Endodermal cell (in vitro differentiated cells): ENCODE measurements at regions not wholly inside any gene's neighbourhood (a gene's known extent, or its start where the extent isn't known, plus 50 kb on each side); places are given as distances from the start of the nearest gene placed in this dataset.

Source experiments
- DNase-seq: peaks from one replicate; pipeline ENCODE4 v3.0.0-alpha.2; 2017
- H3K27ac ChIP-seq: 2 replicates; pipeline ENCODE4 v1.5.1; 2013; ENCODE audit warnings: mild to moderate bottlenecking, low read depth, low read length, moderate library complexity
- H3K27me3 ChIP-seq: 2 replicates; pipeline ENCODE4 v1.6.1; 2013; ENCODE audit warnings: mild to moderate bottlenecking, low read length, moderate library complexity; ENCODE audit not compliant: insufficient read depth, control insufficient read depth, poor library complexity, severe bottlenecking
- H3K36me3 ChIP-seq: 2 replicates; pipeline ENCODE4 v1.7.0; 2013; ENCODE audit warnings: mild to moderate bottlenecking, low read length, moderate library complexity; ENCODE audit not compliant: control insufficient read depth, insufficient read depth
- H3K4me1 ChIP-seq: one replicate; pipeline ENCODE4 v1.7.0; 2013; ENCODE audit warnings: low read length; ENCODE audit not compliant: control insufficient read depth, insufficient read depth
- H3K4me3 ChIP-seq: 2 replicates; pipeline ENCODE4 v1.5.1; 2013; ENCODE audit warnings: mild to moderate bottlenecking, low read length, moderate library complexity
- H3K9ac ChIP-seq: 2 replicates; pipeline ENCODE4 v1.6.1; 2013; ENCODE audit warnings: mild to moderate bottlenecking, low read length, moderate library complexity; ENCODE audit not compliant: poor library complexity, severe bottlenecking; ENCODE audit errors: extremely low read depth
- H3K9me3 ChIP-seq: 2 replicates; pipeline ENCODE4 v1.6.1; 2013; ENCODE audit warnings: mild to moderate bottlenecking, low read length, moderate library complexity; ENCODE audit not compliant: control insufficient read depth
- H3K27ac Mint-ChIP-seq: 2 replicates; pipeline ENCODE4 v1.8.0; 2020; ENCODE audit warnings: mixed read lengths
- H3K27me3 Mint-ChIP-seq: 2 replicates; pipeline ENCODE4 v1.8.0; 2021; ENCODE audit warnings: mild to moderate bottlenecking, mixed read lengths; ENCODE audit not compliant: insufficient read depth
- H3K36me3 Mint-ChIP-seq: 2 replicates; pipeline ENCODE4 v1.8.0; 2020; ENCODE audit warnings: low read depth, mixed read lengths
- H3K4me1 Mint-ChIP-seq: 2 replicates; pipeline ENCODE4 v1.8.0; 2020; ENCODE audit warnings: mixed read lengths
- H3K4me3 Mint-ChIP-seq: 2 replicates; pipeline ENCODE4 v1.8.0; 2020; ENCODE audit warnings: mild to moderate bottlenecking, moderate library complexity, mixed read lengths
- H3K9me3 Mint-ChIP-seq: 2 replicates; pipeline ENCODE4 v1.8.0; 2020; ENCODE audit warnings: mild to moderate bottlenecking, mixed read lengths
- WGBS, 2 experiments: methylation state at CpG; one replicate each; pipeline versions ENCODE4 v1.1.5 to v1.1.7; 2013; ENCODE audit warnings: missing lambda C conversion rate in 2 of 2, mixed read lengths in 1 of 2; ENCODE audit not compliant: insufficient coverage in 1 of 2, insufficient read length in 1 of 2; 5-methylcytosine and 5-hydroxymethylcytosine counted together
- TF ChIP-seq, protein P1 (sequence below): fragments of 200-600 bp; sonication (generic); conservative IDR thresholded peaks from 2 replicates; pipeline ENCODE4 v1.5.0; 2021; ENCODE audit warnings: antibody characterized with exemption, mild to moderate bottlenecking

DNA sequence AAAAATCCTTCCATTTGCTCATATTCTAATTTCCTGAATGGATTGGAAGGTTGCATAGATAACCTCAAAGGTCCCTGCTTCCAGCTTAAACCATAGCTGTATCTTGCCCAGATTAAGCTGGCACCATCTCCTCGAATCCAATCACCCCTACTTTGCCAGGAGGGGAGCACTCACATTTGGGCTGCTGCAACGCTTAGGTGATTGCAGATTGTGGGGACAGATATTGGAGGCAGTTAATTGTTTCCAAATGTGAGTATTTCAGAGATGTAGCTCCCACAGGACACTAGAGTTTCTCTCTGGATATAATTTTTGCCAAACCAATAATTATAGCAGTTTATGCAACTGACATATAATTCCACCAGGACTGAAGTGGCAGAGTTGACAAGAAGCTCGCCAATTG is 53.5 kb upstream of the ACSL1 start:
- WGBS, 2 experiments = 94 to 100% methylated on average over 1 to 3 of the region's 3 CpGs
- Mint-ChIP-seq H3K36me3 (no peaks in the 10 kb centered on the region), H3K4me3 (no peak overlapping the region), H3K27me3 (no peaks in the 10 kb centered on the region), H3K27ac (no peak overlapping the region), H3K4me1 (no peaks in the 10 kb centered on the region), H3K9me3 (no peaks in the 10 kb centered on the region)
- no peak for DNase-seq
- no peaks in the 10 kb centered on the region for H3K9me3 ChIP-seq
- H3K9ac ChIP-seq = no peak overlapping the region
- H3K36me3 ChIP-seq = no peaks in the 10 kb centered on the region
- H3K4me3 ChIP-seq = no peak overlapping the region
- no peaks in the 10 kb centered on the region for H3K27me3 ChIP-seq
- no peaks in the 10 kb centered on the region for H3K4me1 ChIP-seq
- H3K27ac ChIP-seq = no peak overlapping the region
- TF ChIP-seq, protein P1, sequence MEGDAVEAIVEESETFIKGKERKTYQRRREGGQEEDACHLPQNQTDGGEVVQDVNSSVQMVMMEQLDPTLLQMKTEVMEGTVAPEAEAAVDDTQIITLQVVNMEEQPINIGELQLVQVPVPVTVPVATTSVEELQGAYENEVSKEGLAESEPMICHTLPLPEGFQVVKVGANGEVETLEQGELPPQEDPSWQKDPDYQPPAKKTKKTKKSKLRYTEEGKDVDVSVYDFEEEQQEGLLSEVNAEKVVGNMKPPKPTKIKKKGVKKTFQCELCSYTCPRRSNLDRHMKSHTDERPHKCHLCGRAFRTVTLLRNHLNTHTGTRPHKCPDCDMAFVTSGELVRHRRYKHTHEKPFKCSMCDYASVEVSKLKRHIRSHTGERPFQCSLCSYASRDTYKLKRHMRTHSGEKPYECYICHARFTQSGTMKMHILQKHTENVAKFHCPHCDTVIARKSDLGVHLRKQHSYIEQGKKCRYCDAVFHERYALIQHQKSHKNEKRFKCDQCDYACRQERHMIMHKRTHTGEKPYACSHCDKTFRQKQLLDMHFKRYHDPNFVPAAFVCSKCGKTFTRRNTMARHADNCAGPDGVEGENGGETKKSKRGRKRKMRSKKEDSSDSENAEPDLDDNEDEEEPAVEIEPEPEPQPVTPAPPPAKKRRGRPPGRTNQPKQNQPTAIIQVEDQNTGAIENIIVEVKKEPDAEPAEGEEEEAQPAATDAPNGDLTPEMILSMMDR = no peak

DNA sequence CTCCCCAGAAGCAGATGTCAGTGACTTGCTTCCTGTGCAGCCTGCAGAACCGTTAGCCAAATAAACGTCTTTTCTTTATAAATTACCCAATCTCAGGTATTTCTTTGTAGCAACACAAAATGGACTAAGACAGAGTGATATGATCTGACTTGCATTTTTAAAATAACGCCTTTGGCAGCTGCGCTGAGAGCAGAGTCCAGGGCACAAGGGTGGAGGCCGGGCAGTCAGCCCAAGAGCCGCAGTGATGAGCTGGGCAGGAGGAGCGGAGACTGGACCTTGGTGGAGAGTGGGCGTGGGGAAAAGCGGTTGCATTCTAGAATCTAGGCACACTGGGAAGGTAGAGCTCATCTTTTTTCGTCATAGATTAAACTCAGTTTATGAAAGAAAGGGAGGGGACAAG is 56.5 kb upstream of the ACSL1 start:
- no peak for DNase-seq
- Mint-ChIP-seq H3K9me3 (no peaks in the 10 kb centered on the region), H3K27ac (no peak overlapping the region), H3K4me1 (no peaks in the 10 kb centered on the region), H3K27me3 (no peaks in the 10 kb centered on the region), H3K36me3 (no peaks in the 10 kb centered on the region), H3K4me3 (no peak overlapping the region)
- Histone ChIP-seq H3K36me3 (no peaks in the 10 kb centered on the region), H3K4me1 (no peaks in the 10 kb centered on the region), H3K9me3 (no peaks in the 10 kb centered on the region), H3K9ac (no peak overlapping the region), H3K4me3 (no peak overlapping the region), H3K27me3 (no peaks in the 10 kb centered on the region), H3K27ac (no peak overlapping the region)
- TF ChIP-seq, protein P1 = no peak
- 90 to 97% methylated on average over 5 to 10 of the region's 10 CpGs for WGBS, 2 experiments

DNA sequence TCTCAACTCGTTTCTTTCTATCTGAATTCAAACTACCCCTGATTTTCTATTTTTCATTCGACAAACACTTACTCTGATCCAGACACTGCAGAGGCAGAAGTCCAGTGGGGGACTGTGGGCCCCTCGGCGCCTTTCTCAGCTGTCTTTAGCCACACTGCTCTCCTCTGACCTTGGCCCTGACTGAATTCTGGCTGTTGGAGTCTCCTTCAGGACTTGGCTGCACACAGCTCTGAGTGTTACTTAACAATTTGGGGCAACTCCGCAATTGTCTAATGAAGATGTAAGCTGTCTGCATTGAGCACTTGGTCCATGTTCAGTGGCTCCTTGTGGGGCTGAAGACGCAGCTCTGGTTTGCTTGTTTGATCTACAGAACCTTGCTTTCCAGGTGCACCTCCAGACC is 57.3 kb upstream of the ACSL1 start:
- no peak overlapping the region for H3K27ac ChIP-seq
- Mint-ChIP-seq H3K27ac (no peak overlapping the region), H3K36me3 (no peaks in the 10 kb centered on the region), H3K4me1 (no peaks in the 10 kb centered on the region), H3K4me3 (no peak overlapping the region), H3K27me3 (no peaks in the 10 kb centered on the region), H3K9me3 (no peaks in the 10 kb centered on the region)
- WGBS, 2 experiments = 88 to 91% methylated on average over 4 to 6 of the region's 6 CpGs
- no peak overlapping the region for H3K4me3 ChIP-seq
- TF ChIP-seq, protein P1 = no peak
- no peaks in the 10 kb centered on the region for H3K36me3 ChIP-seq
- no peaks in the 10 kb centered on the region for H3K4me1 ChIP-seq
- no peaks in the 10 kb centered on the region for H3K27me3 ChIP-seq
- H3K9ac ChIP-seq = no peak overlapping the region
- no peak for DNase-seq
- no peaks in the 10 kb centered on the region for H3K9me3 ChIP-seq
